Left hindlimb (tissue), 1 donor: ENCODE measurements at regions not wholly inside any gene's neighbourhood (a gene's known extent, or its start where the extent isn't known, plus 50 kb on each side); places are given as distances from the start of the nearest gene placed in this dataset.
"Not testable (repeated sequence)": the region's sequence is repeated elsewhere in the genome, so short reads cannot be mapped to it uniquely, and the experiment has no call there.

Experiments used
- DNase-seq: peaks from one replicate; pipeline ENCODE4 v3.0.0-alpha.2; 2018

DNA sequence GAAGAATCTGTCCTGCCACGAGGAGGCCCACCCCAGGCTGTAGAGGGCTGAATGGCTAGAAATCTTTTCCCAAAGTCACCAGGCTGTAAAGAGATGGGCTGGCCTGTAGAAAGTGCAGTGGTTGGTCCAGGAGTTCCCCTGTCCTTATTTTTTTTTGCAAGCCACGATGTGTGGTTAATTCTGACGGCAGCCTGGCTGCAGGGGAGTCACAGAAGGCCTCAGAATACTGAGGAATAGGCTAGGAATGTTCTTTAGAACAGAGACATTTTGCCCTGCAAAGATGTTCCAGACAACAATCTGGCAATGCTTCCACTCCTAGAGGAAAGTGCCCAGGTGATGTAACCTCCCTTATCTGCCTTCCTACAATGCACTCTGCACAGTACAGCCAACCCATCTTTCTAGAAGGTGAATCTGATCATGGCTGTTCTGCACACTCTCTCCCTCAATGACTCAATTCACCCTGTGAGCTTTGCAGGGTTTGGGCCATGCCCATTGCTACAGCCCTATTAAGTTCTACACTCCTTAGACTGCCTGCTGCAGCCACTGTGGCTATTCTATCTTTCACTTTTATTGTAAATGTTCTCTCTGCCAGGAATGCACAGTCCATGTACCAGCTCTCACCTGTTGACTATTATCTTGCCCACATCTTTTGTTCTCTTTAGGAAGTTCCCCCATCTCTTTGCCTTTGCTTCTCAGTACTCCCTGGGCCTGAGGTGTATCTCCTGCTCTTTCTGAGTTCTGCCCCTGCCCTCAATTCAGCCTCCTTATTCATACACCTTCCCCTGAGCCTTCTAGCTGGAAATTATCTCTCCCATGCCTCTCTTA, 377.8 kb upstream of the CLINT1 start:
- DNase-seq: no peak

DNA sequence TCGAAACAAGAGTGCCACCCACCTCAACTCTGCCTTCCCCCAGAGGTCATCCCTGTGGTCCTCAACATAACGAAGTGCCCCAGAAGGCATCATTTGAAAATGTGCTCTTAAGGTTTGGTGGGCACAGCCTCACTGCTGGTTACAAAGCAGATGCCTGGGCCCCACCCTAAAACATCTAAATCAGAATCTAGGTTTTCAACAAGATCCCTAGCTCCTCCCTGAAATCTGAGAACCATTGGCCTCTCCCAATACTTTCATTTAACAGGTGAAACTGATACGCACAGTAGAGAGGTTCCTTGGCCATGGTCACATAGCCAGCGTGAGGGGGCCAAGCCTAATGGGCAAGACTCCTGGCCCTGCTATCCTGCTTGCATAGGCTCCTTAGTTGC, 376.2 kb upstream of the CLINT1 start:
- no peak for DNase-seq

DNA sequence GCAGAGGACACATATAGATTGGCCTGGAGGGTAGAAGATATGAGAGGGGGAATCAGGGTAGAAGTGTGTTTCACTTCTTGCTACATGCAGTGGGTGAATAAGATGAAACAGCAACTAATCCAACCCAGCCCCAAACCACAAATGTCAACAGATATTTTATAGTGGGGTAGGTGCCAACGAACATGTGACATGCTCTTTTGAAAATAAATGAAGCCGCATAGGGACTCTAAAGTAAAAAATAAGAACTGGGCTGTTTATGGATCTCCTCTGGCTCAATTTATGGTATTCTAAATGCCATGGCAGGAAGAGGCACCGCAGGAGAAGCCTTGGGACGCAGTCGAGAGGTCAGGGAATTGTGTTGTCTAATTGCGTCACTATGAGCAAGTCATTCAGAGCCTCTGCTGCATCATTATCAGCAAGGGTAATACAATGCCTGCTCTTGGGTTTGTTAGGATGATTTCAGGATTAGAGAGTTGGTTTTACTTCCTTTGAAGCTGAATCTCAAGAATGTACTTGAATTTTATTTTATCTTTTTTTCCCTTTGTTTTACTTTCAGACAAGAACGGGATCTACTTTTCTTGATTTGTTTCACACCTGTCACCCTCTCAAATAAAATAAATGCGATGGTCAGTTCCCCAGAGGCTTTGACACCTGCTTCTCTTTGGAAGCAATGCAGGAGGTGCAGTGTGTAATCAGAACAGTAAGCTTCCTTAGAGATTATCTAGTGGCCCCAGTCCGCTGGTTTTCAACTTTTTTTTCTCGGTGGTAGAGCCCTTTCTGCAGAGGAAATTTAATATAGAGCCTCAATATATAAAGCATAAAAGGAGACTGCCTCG, 375.6 kb upstream of the CLINT1 start:
- DNase-seq: peak; percentile 25

DNA sequence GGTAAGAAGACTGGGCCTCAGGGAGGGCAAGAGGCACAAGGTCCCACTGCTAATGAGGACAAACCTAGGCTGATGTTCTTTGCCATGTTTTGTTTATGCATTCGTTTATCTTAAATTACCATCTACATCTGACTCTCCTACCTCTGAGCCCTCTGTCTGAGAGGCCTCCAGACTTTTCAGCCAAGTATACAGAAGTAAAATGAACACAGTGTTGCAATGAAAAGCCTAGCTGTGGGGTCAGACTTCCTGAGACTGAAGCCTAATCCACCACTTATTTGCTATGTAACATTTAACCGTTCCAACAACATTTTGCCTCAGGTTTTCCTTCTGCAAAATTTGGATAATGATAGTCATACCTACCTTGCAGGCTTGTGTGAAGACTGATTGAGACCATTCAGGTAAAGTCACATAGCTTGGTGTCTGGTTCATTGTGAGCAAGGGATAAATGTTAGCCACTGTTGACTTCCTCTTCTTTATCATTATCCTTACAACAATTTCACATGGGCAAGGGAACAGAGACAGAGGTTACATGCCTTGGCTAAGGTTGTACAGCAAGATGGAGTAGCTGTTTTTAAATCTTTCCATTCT, 374.9 kb upstream of the CLINT1 start:
- no peak for DNase-seq

DNA sequence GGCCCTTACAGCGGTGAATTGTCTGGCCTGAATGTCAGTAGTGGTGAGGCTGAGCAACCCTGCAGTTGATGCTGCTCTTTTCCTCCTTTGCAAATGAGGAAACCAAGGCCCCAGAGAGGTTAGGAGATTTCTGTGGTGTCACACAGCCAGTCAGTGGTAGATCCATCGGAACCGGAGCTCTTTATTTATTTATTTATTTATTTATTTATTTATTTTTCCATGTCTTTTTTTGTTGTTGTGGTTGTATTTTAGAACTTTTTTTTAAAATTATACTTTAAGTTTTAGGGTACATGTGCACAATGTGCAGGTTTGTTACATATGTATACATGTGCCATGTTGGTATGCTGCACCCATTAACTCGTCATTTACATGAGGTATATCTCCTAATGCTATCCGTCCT, 368.4 kb upstream of the CLINT1 start:
- not testable (repeated sequence) for DNase-seq

DNA sequence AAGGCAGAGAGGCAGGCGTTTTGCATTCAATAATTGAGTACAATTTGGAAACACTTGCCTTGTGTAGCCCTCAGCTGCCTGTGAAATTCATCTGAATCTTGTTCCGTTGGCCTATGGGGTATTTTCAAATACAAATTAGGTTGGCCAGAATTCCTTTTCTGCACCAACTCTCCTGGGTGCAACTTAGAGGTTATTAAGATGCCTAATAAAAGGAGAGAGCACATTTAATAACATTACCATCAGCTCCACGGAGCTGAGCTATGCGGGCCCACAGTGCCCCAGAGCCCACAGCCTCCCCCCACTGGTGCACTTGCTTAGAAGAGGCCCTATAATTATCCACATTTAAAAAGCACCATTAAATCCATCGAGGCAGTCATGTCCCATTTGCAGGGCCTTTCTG, 367.6 kb upstream of the CLINT1 start:
- no peak for DNase-seq

DNA sequence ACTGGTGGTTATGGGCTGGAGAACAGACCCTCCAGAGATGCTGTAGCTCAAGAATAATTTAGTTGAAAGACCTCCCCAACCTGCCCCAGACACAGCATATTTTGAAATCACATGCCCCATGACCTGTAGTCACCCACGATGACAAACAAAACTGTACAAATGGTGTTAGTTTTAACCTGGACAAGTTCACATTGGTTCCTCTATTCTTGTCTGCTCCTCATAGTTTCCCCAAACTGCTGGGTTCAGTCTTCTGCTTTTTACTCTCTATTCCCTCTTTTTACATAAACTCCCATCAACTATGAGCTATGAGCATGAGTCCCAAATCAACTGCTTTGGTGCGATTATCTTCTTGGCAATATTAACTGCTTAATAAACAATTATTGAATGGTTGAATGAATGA, 365.3 kb upstream of the CLINT1 start:
- no peak for DNase-seq

DNA sequence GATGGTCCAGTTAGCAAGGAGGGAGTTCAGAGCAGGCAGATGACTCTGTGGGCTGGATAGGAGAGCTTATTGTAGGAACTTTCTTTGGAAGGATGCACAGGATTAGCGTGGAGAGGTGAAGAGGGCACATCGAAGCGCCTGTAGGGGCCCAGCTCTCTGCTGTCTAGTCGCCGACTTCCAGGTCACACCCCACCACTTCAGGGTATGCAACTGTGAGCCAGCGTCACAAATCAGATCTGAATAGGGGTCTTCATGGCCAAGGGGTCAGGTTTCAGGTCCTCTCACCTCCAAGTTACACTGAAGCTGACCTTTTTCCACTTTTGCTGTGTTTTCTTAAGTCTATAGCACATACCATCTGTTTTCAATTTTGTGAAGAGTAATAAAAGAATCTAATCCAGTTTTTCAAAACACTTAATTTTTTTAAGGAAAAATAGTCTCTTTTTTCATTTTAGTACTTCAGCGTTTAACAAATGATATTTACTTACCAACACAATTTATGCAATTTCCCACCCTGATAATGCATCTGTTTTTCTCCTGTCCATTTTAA, 364.2 kb upstream of the CLINT1 start:
- no peak for DNase-seq

DNA sequence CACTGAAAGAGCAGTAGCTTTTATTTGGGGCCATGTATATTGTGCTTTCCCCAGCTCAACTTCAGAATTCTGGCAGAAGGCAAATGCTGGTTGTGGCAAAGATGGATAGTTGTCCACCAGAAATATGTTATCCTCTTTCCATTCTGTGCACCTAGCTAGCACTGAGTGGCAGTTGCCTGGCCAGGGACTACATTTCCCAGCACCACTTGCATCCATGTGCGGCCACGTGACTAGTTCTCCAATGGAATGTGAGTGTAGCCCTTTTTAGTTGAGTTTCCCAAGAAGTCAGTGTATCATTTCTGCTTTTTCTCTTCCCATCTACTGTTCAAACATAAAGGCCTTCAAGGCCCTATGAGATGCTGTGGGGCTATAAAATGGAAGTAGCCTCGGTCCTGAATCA, 354.0 kb upstream of the CLINT1 start:
- DNase-seq: no peak

DNA sequence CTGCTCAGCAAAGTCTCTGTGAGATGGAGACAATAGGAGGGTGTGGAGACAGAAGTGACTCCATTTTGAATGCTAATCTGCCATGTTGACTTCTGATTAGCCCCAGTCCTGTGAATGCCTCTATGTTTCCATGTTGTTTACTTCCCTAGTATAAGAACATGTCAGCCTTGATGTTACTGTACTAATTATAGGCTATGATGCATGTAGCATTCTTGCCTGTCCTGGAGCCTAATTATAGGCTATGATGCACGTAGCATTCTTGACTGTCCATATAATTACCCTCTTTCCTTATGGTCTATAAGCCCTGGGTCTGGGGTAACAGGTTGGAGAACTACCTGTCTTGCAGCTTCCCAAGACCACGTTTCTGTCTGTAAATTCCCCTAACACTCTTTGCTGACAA, 353.3 kb upstream of the CLINT1 start:
- no peak for DNase-seq

DNA sequence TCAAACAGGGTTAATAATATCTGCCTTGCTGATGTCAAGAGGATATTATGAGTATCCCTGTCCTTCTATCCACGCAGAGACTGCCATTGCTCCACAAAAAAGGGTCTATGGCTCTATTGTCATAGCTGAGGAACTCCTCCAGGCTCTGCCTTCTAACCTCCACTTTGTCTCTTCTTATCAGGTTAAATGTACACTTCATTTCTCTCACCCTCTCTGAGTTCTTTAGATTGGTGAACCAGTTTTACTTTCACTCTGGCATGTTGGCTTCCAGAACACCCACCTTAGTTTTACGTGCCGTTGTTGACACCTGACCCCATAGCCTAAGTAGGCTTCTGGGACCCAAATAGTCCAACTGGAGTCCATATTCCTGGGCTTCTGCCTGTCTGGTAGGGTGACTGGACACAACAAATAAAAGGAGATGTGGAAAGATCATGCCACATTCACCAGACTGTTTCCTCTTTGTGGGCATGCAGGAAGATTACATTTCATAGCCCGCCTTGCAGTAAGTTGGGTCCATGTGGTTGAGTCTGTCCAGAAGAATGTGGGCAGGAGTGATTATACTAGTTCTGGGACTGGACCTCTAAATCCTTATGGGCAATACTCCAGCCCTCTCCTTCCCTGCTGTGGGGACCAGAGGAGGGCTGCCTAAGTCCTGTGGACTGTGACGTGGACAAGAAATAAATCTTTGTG, 350.4 kb upstream of the CLINT1 start:
- no peak for DNase-seq

DNA sequence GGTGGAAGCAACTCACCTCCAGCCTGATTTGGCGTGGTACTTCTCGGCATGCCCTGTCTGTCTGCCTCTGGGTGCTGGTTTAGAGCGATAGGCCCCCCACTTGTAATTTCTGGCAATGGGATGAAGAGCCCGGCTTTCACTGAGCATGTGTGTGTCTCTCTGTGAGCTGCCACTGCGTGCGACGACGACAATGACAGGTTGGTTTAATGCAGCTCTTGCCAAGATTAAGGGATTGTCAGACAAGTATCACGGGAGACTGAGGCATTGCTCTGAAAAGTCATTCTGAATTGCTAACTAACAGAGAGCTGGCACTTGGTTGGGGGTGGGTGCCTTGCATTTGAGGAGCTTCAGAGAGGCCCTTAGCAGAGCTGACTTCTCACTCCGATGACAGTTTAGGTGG, 348.8 kb upstream of the CLINT1 start:
- no peak for DNase-seq

DNA sequence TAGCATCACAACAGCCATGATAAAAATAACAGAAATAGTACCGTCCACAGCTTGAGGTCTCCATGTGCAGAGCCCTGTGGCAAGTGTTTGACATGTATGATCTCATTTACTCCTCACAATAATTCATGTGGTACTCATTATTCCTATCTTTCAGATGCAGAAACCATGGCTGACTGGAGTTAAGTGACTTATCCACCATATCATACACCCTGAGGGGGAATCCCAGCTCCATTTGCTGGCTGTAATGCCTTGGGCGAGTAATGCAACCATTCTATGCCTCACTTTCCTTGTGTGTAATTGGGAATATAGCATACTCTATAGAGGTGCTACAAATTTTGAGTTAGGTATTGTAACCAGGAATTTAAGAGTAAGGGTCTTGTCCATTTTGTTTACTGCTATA, 347.0 kb upstream of the CLINT1 start:
- no peak for DNase-seq

DNA sequence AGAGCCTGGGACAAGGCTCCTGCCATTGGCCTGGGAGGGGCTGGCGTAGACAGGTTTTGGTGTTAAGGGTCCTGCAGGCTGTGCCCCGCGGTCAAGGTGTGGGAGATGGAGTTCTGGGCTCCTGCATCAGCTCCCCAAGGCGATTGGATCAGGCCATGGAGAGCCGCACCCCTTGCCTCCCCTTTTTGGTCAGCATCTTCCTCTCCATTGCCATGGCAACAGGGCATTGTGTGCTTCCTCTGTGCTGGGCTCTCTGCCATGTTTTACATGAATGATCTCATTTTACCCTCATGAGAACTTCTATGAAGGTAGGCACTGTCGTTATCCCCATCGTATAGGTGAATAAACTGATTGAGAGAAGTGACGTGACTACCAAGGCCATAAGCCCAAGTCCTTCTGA, 344.3 kb upstream of the CLINT1 start:
- DNase-seq: no peak

DNA sequence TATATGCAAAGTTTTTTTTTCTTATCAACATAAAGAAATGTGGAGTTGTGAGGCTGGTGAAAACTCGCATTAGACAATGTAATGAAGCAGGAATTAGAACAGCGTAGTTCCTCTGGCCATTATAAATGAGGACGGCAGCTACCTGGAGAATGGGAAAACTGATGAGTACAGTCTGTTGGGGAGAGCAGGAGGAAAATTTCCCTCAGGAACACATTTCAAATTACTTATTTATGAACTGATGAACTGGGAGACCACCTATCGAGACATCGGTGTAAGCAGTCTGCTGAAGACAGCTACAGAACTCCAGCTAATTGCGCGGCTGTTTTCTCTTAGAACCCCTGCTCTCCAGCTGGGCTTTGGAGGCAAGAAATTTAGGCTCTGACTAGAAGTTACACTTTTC, 343.9 kb upstream of the CLINT1 start:
- DNase-seq: no peak

DNA sequence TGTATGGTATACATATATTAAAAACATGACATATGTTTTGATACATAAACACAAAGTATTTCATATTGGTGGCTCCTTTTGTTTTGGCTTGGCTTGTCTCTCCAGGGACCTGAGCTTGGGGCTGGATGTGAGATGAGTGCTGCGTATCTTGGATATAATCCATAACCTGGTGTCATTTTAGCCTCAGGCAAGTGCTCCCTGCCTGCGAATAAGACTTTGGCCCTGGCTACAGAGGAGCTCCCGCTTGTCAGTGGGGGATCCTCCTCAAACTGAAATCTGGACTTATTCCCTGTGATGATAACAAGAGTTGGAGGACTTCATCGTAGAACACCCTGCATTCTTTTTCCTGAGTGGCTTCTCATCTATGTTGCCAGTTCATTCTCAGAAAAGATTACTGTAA, 341.7 kb upstream of the CLINT1 start:
- no peak for DNase-seq

DNA sequence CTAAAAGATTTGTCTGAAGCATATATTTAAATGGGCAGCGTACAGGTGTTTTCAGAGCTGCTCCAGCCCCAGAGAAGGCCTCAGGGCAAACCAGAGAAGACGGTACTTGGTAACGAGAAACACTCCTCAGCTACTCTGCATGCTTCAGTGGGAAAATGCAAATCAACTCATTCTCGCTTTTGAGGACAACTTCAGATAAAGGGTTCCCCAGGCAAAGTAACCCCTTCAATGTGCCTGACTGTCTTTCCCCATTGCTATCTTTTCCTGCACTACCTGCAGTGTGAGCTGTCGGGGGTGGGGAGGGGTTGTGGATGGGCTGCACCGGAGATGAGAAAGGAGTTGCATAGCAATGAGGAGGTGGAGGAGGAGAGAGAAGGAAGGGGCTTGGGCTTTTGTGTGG, 339.7 kb upstream of the CLINT1 start:
- DNase-seq: no peak

DNA sequence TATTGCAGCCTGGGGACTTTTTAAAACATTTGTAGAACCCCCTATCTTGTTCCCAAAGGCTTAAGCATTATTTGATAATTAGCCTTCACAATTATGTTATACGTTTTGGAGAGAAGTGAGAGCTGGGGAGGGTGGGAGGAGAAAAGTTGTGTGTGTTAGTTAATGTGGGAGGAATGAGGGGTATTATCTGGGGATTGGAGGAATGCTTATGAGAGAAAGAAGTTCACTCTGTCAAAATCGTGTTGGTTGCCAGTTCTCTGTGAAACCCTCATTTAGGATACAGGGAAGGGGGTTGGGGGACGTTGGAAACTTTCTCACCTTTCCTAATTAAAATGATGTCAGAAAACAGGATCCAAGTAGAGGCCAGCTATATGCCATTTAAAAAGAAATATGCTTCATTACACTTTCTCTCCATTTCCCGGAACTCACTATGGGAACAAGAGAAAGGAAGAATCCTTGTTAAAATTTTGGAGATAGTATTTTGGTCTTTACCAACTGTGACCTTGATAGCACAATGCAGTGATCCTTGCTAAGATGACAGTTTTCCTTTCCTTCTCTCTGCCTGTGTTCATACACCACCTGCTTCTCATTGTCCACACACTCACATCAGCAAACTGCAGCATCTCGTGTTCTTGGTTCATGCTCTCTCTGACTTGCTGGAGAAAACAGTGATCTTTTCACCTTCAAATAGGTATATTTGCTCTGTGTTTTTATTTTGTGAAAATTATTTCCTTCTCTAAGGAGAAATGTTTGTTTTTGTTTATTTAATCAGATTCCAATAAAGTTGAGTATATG, 336.7 kb upstream of the CLINT1 start:
- no peak for DNase-seq

DNA sequence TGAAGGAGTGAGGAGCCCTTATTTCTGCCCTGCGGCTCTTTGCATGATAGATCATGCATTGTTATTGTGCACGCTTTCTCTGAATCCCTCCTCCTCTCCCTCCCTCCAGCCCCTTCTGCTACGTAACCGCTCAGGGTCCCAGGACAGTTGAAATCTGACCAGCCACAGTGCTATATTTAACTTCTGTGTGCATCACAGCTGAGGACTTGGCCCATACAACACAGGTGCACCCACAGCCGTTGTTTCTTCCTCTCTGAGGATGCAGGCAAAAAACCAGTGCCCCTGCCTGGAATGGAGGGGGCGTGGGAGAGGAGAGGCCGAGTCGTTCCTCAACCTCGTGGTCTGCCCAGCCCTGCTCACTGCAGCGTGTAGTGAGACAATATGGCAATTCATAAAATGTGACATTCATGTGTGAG, 335.6 kb upstream of the CLINT1 start:
- DNase-seq: peak; percentile 68

DNA sequence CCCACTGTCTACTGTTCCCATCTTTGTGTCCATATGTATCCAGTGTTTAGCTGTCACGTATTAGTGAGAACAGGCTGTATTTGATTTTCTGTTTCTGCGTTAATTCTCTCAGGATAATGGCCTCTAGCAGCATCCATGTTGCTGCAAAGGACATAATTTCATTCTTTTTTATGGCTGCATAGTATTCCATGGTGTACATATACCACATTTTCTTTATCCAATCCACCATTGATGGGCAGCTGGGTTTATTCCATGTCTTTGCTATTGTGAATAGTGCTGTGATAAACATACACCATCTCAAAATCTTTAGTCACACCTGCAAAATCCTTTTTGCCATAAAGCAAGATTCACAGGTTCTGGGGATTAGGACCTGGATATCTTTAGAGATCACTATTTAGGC, 334.4 kb upstream of the CLINT1 start:
- DNase-seq: not testable (repeated sequence)

DNA sequence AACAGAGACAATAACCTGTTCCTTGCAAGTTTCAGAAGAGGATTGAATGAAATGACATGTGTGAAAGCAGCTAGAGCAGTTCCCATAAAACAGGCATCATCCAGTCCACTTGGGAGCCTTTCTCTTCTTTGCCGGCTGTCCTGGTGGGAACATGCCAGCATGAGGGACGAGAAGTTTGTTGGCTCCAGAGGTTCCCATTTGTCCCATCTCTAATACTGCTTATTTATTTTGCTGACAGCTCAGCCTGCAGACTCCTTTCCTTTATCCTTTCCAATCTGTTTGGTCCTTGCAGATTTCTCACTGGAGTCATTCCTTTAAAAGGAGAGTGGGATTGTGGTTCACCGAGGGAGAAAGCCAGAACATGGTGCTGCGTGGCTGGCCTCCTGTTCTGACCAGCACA, 321.5 kb upstream of the CLINT1 start:
- no peak for DNase-seq

DNA sequence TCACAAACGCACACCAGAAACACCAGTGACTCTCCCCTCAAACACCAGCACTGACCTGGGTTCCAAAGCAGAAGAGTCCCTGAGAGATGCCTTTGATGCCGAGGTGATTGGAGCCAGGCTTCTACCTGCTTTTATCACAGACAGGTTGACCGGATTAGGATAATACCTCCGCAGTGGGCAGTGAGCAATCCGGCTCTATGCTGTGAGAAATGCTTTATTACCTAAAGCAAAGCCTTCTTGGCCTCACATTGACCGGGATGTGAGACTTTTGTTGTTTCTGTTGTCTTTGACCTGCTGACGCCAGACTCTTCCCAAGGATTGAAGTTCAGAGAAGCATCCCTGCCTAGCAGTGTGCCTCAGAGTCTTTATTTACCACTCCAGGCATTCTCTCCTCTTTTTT, 320.3 kb upstream of the CLINT1 start:
- DNase-seq: no peak
